GM20000 (cell line): ENCODE measurements at regions not wholly inside any gene's neighbourhood (a gene's known extent, or its start where the extent isn't known, plus 50 kb on each side); places are given as distances from the start of the nearest gene placed in this dataset.

Source experiments
- DNase-seq: peaks from one replicate; pipeline ENCODE4 v3.0.0; 2012; ENCODE audit warnings: low spot score
- TF ChIP-seq, protein P1 (sequence below): IDR thresholded peaks from 2 replicates; pipeline ENCODE4 v1.5.1; 2012; ENCODE audit warnings: mild to moderate bottlenecking, control low read depth; ENCODE audit errors: extremely low read depth, missing control alignments

DNA sequence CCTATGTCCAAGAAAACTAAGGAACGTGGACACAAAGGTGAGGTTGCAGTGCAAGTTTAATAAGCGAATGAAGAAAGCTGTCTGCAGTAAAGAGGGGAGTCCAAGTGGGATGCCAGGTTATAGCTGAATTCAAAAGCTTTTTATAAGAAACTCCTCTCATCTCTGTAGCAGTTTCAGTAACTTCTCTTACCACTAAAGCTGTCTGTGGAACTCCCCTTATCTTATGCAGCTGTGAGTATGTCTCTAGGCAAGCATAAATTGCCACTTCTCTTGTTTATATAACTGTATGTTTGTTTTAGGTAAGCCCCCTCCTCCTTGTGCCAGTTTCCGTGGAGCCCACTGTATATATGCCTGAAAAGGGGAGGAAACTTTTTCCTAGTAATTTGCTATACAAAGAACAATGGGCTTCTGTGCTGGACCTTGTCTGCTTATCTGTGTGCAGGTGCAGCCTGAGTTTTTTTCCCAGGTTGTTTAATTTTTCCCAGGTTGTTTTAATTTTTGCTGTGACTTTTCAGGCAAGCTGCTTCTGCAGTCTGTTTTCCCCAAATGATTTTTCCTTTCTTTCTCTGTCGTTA lies 875.1 kb upstream of the EPHA6 start:
- TF ChIP-seq, protein P1, sequence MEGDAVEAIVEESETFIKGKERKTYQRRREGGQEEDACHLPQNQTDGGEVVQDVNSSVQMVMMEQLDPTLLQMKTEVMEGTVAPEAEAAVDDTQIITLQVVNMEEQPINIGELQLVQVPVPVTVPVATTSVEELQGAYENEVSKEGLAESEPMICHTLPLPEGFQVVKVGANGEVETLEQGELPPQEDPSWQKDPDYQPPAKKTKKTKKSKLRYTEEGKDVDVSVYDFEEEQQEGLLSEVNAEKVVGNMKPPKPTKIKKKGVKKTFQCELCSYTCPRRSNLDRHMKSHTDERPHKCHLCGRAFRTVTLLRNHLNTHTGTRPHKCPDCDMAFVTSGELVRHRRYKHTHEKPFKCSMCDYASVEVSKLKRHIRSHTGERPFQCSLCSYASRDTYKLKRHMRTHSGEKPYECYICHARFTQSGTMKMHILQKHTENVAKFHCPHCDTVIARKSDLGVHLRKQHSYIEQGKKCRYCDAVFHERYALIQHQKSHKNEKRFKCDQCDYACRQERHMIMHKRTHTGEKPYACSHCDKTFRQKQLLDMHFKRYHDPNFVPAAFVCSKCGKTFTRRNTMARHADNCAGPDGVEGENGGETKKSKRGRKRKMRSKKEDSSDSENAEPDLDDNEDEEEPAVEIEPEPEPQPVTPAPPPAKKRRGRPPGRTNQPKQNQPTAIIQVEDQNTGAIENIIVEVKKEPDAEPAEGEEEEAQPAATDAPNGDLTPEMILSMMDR, result no peak
- DNase-seq, result no peak

DNA sequence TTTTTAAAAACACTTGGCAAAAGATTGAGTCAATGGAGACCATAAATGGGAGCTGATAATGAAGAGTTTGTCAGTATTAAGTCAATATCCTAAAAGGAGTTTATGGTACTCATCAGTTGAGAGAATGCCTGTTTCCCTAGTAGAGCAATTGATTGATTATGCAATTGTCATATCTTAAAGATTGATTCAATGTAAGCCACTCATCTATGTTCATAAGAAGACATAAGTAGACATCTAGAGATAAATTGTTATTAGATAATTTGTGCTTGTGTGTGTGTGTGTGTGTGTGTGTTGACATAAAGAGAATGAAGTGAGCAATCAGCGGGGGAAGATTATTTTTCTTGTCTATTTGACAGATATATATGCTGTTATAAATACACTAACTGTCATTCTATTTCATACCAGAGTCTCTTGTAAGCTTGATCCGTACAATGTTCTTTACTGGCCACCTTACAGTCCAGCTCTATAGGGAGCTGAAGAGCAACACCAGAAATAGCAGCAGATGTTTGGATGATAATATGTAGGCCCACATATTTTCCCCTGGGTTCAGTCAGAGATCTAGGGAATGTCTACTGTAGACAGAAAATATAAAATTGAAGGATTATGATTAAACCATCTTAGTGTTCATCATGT lies 848.6 kb upstream of the EPHA6 start:
- DNase-seq, result no peak
- TF ChIP-seq, protein P1, result no peak

- TF ChIP-seq, protein P1, result no peak
- DNase-seq, result no peak
Measured at GRCh38 chr3:95971573-95971972, 842.8 kb upstream of the EPHA6 start.

- DNase-seq, result no peak
- TF ChIP-seq, protein P1, result no peak
Measured at GRCh38 chr3:95994338-95994737, 820.1 kb upstream of the EPHA6 start.

DNA sequence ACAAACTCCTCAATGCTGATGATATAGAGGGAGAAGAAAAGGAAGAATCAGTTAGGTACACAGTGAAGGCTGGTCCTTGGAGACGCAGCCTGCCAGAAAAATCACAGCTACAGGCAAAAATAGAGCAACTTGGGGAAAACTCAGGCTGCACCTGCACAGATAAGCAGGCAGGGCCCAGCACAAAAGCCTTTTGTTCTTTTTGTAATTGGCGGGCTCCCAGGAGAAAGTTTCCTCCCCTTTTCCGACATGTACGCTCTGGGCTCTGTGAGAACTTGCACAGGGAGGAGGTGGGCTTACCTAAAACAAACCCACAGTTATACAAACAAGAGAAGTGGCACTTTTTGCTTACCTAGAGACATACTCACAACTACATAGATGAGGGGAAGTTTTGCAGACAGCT lies 813.4 kb upstream of the EPHA6 start:
- TF ChIP-seq, protein P1, result no peak
- DNase-seq, result no peak

- TF ChIP-seq, protein P1, result no peak
- no peak for DNase-seq
Measured at GRCh38 chr3:96007650-96008195, 806.7 kb upstream of the EPHA6 start.

DNA sequence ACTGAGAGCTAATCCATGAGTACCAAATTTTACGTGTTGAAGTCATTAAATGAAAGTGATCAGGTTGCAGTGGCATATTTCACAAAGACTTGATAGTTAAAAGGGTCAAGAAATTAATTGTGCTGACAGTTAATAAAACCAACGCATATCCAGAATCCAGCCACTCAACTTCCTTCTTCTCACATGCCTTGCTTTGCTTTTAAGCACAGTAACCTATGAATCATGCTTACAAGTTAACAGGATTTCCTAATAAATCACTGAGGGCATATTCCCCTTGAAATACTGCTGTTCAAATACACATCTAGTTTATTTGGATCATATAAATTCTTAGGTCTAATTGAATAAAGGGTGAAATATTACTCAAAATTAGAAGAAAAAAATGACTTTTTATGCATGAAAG lies 801.5 kb upstream of the EPHA6 start:
- DNase-seq, result no peak
- TF ChIP-seq, protein P1, result no peak
